ENCODE measurements at regions not wholly inside any gene's neighbourhood (a gene's known extent, or its start where the extent isn't known, plus 50 kb on each side); places are given as distances from the start of the nearest gene placed in this dataset.

DNA sequence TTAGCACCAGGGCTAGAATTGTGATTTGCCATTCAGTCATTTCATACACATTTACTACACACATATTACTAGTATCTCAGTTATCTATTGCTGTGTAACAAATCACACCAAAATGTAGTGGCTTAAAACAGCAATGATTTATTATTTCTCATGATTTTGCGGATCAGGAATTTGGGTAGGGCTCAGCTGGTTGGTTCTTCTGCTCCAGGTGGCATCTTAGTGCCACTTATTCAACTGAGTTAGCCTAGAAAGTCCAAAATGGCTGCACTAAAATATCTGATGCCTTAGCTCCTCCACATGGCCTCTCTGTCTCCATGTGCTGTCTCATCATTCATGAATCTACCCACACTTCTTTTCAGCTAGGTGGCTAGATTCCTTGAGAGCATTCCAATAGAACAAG, 107.1 kb downstream of the ZFP36L2 start (continued):
- TF ChIP-seq, protein P1, sequence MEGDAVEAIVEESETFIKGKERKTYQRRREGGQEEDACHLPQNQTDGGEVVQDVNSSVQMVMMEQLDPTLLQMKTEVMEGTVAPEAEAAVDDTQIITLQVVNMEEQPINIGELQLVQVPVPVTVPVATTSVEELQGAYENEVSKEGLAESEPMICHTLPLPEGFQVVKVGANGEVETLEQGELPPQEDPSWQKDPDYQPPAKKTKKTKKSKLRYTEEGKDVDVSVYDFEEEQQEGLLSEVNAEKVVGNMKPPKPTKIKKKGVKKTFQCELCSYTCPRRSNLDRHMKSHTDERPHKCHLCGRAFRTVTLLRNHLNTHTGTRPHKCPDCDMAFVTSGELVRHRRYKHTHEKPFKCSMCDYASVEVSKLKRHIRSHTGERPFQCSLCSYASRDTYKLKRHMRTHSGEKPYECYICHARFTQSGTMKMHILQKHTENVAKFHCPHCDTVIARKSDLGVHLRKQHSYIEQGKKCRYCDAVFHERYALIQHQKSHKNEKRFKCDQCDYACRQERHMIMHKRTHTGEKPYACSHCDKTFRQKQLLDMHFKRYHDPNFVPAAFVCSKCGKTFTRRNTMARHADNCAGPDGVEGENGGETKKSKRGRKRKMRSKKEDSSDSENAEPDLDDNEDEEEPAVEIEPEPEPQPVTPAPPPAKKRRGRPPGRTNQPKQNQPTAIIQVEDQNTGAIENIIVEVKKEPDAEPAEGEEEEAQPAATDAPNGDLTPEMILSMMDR (IDR thresholded peaks at IDR 0.05 in 2 of 3, conservative IDR thresholded peaks at IDR 0.05 in 1 of 3; ENCODE audit: borderline replicate concordance in 1 of 3, insufficient read depth in 1 of 3, low read depth in 2 of 3, low read length in 2 of 3): no peak
- TF ChIP-seq EGR1 (IDR thresholded peaks at IDR 0.05; ENCODE audit: low read depth) (no peak), SP1 (IDR thresholded peaks at IDR 0.05; ENCODE audit: low read depth) (no peak), ZFX (IDR thresholded peaks at IDR 0.05) (no peak)

DNA sequence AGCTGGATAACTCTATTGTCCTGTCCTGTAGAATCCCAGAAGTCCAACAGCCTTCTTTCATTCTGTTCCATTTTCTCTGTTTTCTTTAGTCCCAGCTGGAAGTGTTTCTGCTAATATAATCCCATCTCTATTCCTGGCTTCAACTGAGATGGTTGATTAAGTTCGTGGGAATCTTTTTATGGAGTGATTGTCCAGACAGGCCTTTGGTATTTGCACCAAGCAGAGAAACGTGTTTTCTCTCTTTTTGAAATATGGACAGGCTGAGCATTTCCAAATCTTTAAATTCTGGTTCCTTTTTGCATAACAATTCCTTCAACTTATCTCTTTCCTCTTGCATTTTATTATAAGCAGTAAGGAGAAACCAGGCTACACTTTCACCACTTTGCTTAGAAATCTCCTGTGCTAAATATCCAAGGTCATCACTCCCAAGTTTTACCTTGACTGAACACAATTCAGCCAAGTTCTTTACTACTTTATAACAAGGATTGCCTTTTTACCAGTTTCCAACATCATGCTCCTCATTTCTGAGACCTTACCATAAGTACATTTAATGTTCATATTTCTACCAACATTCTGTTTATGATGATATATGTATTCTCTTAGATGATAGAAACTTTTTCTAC, 108.8 kb downstream of the ZFP36L2 start:
- ChIA-PET POLR2A (no interaction called here), CTCF (no interaction called here), RAD21 (ENCODE audit: low non-redundant PET in 1 of 2, low total read pairs in 2 of 2, uncharacterized antibody in 2 of 2, unreplicated experiment in 2 of 2) (no interaction called here)
- no peaks in the 10 kb centered on the region for H3K9me2 ChIP-seq (ENCODE audit: insufficient read depth)
- peaks cover 0 to 5% of the 10 kb centered on the region in 2 experiments; a peak in 1 of 4 replicates for H3K4me1 ChIP-seq (ENCODE audit: control insufficient read depth in 1 of 2, insufficient read depth in 2 of 2, low read length in 2 of 2)
- no peaks in the 10 kb centered on the region for H3K27me3 ChIP-seq (ENCODE audit: insufficient read depth, low read length)
- H4K20me1 ChIP-seq (ENCODE audit: insufficient read depth): no peaks in the 10 kb centered on the region
- H3K4me2 ChIP-seq (ENCODE audit: low read length): no peak overlapping the region
- H3K36me3 ChIP-seq (ENCODE audit: control insufficient read depth in 1 of 2, insufficient read depth in 2 of 2, low read length in 2 of 2): no peaks in the 10 kb centered on the region
- no peak overlapping the region for H3K9ac ChIP-seq (ENCODE audit: low read length)
- ATAC-seq (no peak), DNase-seq (ENCODE audit: low read depth, low spot score) (no peak)
- H3K9me3 ChIP-seq (ENCODE audit: control insufficient read depth in 1 of 2, insufficient read depth in 1 of 2, low read depth in 1 of 2, low read length in 2 of 2): no peaks in the 10 kb centered on the region
- H3K27ac ChIP-seq (ENCODE audit: low read depth, low read length): no peak overlapping the region
- intact Hi-C loops (cut with micrococcal nuclease): no loop called here
- BruUV-seq (replicated peaks): no TSS peak
- TF ChIP-seq POLR2A (IDR thresholded peaks at IDR 0.05; ENCODE audit: borderline replicate concordance, extremely low read depth, insufficient read depth, insufficient read length) (no peak), CBX3 (IDR thresholded peaks at IDR 0.05; ENCODE audit: low read depth) (no peak), RAD21 (IDR thresholded peaks at IDR 0.05; ENCODE audit: low read depth) (no peak), EGR1 (IDR thresholded peaks at IDR 0.05; ENCODE audit: low read depth) (no peak), ZFX (IDR thresholded peaks at IDR 0.05) (no peak), ZNF274 (IDR thresholded peaks at IDR 0.05; ENCODE audit: low read depth, low read length) (no peak), CEBPB (IDR thresholded peaks at IDR 0.05; ENCODE audit: low read depth) (no peak)
- TF ChIP-seq, protein P1 (IDR thresholded peaks at IDR 0.05 in 2 of 3, conservative IDR thresholded peaks at IDR 0.05 in 1 of 3; ENCODE audit: borderline replicate concordance in 1 of 3, insufficient read depth in 1 of 3, low read depth in 2 of 3, low read length in 2 of 3): no peak
- TF ChIP-seq, protein P2, sequence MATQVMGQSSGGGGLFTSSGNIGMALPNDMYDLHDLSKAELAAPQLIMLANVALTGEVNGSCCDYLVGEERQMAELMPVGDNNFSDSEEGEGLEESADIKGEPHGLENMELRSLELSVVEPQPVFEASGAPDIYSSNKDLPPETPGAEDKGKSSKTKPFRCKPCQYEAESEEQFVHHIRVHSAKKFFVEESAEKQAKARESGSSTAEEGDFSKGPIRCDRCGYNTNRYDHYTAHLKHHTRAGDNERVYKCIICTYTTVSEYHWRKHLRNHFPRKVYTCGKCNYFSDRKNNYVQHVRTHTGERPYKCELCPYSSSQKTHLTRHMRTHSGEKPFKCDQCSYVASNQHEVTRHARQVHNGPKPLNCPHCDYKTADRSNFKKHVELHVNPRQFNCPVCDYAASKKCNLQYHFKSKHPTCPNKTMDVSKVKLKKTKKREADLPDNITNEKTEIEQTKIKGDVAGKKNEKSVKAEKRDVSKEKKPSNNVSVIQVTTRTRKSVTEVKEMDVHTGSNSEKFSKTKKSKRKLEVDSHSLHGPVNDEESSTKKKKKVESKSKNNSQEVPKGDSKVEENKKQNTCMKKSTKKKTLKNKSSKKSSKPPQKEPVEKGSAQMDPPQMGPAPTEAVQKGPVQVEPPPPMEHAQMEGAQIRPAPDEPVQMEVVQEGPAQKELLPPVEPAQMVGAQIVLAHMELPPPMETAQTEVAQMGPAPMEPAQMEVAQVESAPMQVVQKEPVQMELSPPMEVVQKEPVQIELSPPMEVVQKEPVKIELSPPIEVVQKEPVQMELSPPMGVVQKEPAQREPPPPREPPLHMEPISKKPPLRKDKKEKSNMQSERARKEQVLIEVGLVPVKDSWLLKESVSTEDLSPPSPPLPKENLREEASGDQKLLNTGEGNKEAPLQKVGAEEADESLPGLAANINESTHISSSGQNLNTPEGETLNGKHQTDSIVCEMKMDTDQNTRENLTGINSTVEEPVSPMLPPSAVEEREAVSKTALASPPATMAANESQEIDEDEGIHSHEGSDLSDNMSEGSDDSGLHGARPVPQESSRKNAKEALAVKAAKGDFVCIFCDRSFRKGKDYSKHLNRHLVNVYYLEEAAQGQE (IDR thresholded peaks at IDR 0.05; ENCODE audit: low read depth): no peak
- TF ChIP-seq, protein P3, sequence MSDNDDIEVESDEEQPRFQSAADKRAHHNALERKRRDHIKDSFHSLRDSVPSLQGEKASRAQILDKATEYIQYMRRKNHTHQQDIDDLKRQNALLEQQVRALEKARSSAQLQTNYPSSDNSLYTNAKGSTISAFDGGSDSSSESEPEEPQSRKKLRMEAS (IDR thresholded peaks at IDR 0.05): no peak
- TF ChIP-seq, protein P4, sequence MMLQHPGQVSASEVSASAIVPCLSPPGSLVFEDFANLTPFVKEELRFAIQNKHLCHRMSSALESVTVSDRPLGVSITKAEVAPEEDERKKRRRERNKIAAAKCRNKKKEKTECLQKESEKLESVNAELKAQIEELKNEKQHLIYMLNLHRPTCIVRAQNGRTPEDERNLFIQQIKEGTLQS (IDR thresholded peaks at IDR 0.05): no peak
- no peak overlapping the region for H2AFZ ChIP-seq (ENCODE audit: low read depth, low read length, poor library complexity, severe bottlenecking)
- H3K79me2 ChIP-seq (ENCODE audit: insufficient read depth, low read length): no peaks in the 10 kb centered on the region
- H3K4me3 ChIP-seq (replicated peaks in 1 of 2; ENCODE audit: low read depth in 1 of 2, low read length in 2 of 2): no peak overlapping the region
